HG03064 (cell line): ENCODE measurements at regions not wholly inside any gene's neighbourhood (a gene's known extent, or its start where the extent isn't known, plus 50 kb on each side); places are given as distances from the start of the nearest gene placed in this dataset.

ENCODE experiments used
- ATAC-seq: cut with Tn5 transposase; IDR thresholded peaks from one replicate; pipeline ENCODE4 v1.9.1; 2021; ENCODE audit warnings: low read depth; ENCODE audit not compliant: unreplicated experiment

DNA sequence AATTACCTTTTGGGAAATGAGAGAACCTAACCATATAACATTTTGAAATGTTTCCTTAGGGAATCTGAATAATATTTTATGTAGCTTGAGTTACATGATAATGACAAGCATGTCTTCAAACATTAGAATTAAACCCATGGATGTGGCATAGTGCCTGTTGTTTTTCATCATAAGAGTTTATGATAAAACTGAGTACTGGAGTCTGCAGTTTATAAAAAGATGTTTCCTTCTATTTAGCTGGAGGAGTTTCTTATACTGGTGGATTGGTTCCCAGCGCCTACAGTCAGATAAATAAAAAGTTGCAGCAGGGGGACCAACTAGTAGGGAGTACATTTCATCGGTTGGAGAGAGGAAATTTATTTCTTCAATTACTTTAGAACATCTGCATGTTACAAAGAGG lies 70.1 kb upstream of the PCDH18 start:
- no peak for ATAC-seq

DNA sequence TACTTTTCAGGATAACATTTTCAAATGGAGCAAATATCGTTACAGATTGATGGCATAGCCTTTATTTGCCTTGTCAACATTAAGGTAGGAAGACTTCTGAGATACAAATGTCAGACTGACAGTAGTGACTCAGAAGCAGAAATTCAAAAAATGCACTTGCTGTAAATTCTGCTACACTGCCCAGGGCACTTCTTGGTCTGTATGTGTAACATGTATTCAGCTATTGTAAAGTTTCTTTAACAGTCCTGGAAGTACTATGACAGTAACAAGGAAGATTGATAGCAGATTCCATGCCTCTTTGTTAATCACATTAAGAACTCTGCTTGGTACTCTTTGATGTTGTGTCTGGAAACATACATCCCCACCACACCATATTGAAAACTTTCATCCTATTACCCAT lies 69.6 kb upstream of the PCDH18 start:
- ATAC-seq, result no peak

DNA sequence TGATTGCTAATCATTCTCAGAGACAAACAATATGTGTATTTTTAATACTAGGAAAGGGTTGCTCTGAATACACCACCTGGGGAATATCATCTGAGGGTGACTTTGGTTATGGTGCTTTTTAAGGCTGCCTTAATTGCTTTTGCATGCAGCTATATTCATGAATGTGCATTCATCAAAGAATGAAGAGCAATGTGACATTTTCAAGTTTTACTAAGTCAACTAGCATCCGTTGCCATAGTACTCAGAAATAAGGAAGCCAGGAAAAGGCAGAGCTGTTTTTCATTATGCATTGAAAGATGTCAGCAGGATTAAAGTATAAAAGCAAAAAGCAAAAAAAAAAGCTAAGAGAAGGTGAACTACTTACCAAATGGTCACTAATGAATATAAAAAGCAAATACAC lies 67.4 kb upstream of the PCDH18 start:
- ATAC-seq, result no peak

DNA sequence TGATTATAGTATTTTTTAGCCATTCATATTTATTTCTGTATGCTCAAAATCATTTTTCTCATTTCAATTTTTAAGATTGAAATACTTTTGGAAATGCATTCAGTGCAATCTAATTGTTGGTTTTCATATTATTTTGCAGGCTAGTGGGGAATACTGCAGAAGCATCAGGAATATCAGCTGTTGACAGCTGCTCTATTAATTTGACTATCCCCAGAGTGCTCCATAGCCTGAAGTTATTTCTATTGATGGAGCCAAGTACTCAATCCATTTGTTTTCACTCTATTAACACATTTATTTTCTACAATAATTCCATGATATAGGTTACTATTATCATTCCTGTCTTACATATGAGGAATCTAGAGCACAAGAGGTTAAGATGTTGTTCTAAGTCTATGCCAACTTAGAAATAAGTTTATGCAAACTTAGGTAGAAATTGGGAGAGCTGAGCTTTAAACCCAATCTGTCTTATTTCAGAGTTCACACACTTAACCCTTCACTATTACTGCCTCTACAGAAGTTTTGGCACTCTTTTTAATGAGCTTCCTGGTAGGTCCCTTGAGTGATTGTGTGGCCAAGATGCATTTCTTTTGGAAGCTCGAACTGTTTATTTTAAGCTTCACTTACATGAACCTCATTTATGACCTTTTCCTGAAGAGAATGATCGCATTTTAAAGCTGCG lies 65.6 kb upstream of the PCDH18 start:
- no peak for ATAC-seq

DNA sequence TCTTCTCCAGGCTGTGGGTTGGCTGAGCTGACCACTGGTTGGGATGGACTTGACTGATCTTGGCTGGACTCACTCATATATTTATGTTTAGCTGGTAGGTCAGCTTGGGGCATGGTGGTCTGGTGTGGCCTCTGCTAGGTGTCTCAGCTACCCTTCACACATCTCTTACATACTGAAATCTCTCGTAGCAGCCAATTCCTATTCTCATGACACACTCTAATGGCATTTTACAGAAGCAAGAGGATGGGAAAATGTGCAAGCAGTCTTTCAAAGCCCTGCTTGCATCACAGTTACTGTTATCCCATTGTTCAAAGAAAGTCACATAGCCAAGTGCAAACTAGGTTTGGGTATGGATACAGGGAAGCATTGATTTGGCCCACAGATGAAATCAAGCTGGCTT lies 55.5 kb upstream of the PCDH18 start:
- no peak for ATAC-seq

DNA sequence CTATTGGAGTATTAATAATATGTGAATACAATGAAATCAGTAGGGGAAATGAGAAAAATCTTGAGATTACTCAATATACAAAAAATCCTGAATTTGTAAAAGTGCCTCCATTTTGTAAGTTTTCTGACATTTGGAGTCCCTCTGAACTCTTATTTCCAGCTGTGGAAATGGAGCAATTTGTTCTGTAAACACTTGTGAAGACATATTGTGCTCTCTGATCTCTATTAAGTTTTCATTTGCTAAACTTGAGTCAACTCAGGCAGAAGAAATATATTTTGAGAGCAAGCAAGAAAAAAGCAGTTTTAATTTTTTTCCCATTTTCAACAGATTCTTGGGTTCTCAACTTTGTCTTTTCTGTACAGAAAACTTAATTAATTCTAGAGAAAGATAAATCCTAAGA lies 51.4 kb upstream of the PCDH18 start:
- ATAC-seq, result no peak
